DMS53 (cell line): ENCODE measurements at regions not wholly inside any gene's neighbourhood (a gene's known extent, or its start where the extent isn't known, plus 50 kb on each side); places are given as distances from the start of the nearest gene placed in this dataset.
"Not testable (repeated sequence)": the region's sequence is repeated elsewhere in the genome, so short reads cannot be mapped to it uniquely, and the experiment has no call there.

Experiments used
- DNase-seq: peaks from one replicate; lab custom pipeline; 2025; lab: John Stamatoyannopoulos, UW

DNA sequence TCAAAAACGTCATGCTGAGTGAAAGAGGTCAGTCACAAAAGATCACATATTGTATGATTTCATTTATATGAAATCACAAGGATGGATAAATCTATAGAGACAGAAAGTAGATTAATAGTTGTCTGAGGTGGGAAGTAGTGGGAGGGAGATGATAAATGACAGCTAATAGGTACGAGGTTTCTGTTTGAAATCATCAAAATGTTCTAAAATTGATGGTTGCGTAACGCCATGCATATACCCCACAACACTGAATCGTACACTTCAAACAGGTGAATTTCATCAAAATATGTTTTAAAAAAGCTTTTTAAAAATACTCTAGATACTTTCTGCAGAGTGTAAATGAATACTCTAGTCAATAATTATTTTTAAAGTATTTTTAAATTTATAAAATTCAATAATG lies 303.0 kb upstream of the STAC start:
- no peak for DNase-seq

GRCh38 chr3:36082958-36083357 lies 297.3 kb upstream of the STAC start:
- not testable (repeated sequence) for DNase-seq

DNA sequence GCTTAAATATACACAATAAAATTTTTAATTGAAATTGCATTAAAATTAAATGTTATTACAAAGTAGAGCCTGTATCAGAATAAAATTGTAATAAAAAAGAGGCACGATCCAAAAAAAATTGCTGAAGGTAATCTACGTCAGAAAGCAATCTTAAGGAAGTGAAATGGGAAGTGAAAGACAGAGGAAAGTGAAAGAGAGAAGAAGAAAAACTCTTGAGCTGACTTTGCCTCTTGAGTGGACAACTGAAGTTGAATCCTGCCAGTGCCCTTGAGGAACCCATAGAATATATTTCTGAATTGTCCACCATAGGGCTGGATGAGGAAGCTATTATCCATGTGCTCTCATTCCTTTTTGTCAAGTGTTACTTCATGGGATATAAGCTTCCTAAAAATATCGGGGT lies 285.1 kb upstream of the STAC start:
- DNase-seq, result no peak

DNA sequence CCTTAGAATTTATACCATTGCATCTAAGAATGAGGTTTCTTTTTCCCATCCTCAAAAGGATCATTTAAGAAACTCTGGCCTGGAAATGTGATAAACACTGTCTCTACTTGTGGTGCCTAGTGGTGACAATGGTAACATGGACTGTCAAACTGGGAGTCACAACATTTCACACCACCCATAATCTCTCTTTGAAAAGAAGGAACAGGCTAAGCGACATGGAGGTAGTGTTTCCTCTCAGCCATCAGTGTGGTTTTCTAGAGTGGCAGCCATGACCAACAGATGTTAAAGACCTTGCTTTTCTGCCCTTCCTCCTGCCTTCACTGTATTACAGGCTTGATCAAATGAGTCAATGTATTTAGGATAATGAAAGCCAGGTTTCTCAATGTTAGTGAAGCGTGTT lies 283.1 kb upstream of the STAC start:
- no peak for DNase-seq

DNA sequence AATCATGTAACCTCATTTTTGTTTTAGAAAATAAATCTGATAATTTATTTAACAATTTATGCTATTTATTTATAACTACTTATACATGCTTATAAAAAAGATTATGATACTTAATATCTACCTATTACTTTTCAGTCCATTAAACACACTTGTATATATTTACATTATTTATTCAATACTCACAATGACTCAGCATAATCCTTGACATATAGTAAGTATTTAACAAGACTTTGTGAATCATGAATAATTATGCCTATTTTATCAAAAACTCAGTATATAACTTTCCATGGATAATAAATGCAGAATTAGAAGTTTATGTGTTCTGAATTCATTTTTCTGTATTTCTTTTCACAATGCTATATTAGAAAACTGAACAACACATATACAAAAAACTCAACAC lies 266.0 kb upstream of the STAC start:
- no peak for DNase-seq

- DNase-seq, result peak; percentile 62
These were observed 256.0 kb upstream of the STAC start for GRCh38 chr3:36124118-36124796.

DNA sequence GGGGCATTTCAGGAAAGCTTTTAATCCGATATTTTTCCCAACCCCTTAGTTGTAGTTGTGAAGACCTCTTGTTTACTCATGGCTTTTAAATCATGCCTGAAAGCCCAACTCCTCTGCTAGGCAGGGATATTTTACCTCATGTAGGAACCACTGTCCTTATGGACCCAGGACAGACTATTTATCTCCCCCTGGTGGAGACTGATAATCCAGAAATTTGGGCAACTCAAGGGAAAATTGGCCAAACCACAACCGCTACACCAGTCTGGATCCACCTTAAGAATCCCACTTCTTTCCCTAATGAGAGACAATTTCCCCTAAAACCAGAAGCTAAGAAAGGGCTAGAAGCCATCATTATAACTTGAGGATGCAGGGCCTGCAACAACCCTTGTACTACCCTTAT lies 248.1 kb upstream of the STAC start:
- DNase-seq, result peak; percentile 0

DNA sequence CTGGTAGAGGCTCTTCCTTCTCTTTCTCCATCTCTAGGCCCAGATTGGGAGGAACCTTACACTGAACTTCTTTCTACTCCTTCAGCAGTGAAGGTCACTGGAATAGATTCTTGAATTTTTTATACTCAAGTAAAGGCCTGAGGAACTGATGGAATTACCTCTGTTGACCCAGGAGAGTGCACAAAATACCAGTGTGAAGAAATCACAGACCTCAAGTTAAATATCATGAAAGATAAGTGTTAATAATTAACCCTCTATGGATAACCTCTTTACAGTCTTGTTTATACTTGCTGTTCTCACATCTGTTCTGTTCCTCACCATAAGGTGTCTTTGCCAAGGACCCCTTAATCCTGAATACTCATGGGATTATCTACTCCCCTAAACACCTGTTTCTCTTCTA lies 244.4 kb upstream of the STAC start:
- peak; percentile 2 for DNase-seq

GRCh38 chr3:36142746-36143145 lies 237.6 kb upstream of the STAC start:
- DNase-seq, result no peak

- DNase-seq, result peak; percentile 1
These were observed 233.9 kb upstream of the STAC start for GRCh38 chr3:36146404-36146803.

DNA sequence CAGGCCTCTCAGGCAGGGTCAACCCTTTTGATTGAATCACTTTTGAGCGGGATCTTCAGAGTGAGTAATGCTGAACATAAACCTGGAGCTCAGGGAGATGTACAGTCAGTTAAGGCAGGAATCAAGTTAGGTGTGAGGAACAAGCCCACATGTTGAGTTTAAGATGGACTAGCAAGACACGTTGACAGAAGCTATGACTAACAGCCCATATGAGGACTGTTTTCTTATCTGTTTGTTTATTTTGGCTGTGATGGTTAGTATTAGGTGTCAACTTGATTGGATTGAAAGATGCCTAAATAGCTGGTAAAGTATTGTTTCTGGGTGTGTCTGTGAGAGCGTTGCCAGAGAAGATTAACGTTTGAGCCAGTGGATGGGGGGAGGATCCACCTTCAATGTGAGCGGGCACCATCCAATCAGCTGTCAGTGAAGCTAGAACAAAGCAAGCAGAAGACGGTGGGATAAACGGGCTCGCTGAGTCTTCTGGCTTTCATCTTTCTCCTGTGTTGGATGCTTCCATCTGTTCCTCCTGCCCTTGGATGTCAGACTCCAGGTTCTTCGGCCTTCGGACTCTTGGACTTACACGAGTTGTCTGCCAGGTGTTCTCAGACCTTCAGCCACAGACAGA lies 232.3 kb upstream of the STAC start:
- peak; percentile 23 for DNase-seq

DNA sequence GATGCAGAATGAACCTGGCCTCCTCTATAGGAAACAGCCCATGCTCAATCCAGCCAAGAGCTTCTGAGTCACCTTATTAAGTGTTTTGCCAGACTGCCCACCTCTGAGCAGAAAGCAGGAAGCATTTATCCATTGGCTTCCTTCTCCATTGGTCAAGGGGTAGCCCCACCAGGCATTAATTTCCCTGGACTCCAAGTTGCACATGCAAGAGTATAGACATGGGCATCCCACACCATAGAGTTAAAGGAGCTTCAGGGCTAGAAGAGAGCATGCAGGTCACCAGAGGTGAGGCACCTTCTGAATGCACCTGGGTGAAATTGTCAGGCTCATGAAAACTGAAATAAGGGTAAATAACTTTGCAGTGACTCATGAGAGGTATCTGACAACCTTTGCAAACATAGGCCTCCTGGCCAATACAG lies 230.8 kb upstream of the STAC start:
- DNase-seq, result peak; percentile 68

DNA sequence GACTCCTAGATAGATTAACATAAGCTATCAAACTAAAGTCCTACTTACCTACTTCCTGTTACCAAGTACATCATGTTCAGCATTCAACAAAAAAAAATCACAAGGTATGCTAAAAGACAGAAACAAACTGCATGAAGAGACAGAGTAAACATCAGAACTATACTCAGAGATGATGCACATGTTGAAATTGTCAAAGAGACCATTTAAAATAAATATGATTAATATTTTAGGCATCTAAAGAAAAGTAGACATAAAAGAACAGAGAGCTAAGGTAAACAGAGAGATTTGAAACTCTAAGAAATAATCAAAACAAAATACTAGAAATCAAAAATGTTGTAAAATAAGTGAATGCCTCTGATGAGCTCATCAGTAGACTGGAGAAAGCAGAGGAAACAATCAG lies 224.8 kb upstream of the STAC start:
- peak; percentile 9 for DNase-seq

GRCh38 chr3:36164400-36164799 lies 215.9 kb upstream of the STAC start:
- no peak for DNase-seq

GRCh38 chr3:36165509-36166290 lies 214.6 kb upstream of the STAC start:
- DNase-seq, result no peak

GRCh38 chr3:36166477-36166876 lies 213.8 kb upstream of the STAC start:
- no peak for DNase-seq

- no peak for DNase-seq
These were observed 207.6 kb upstream of the STAC start for GRCh38 chr3:36172699-36173098.

- DNase-seq, result peak; percentile 80
These were observed 205.0 kb upstream of the STAC start for GRCh38 chr3:36175113-36175812.

DNA sequence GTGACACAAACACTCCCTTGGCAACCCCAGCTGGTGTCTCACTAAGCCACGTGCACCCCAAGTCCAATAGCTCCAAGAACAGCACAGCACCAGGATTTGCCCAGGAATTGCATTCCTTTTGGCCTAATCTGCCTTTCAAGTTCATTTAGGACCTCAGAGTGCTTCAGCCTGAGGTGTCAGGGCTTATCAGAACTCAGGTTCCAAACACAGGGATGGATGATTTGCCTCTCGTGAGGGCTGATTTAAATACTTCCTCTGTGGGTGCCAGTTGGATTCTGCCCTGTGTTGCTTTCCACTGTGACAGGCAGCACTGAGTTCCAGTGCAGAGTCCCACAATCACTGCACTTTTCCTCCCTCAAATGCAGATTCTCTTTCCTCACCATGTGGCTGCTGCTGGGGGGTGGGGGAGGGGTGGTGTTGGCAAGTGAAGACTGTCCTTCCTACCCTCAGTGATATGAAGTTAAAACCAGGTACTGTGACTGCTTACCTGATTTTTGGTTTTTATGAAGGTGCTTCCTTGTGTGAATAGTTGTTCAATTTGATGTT lies 204.3 kb upstream of the STAC start:
- peak; percentile 47 for DNase-seq

DNA sequence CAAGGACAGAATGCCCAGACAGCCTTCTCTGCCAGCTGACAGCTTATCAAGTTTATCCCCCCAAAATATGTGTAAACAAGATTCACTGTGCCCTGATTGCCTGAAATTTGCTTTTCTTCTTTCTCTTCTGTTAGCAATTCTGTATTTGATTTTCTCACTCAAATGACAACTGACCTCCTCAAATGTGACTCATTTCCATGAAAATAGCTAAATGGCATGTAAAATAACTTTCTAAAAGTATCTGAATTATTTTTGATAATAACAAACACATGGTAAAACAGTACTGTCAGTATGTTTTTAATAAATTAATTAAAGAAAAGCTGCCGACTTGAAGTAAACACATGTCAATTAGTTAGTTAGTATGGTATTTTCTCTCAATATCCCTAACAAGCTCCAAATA lies 202.3 kb upstream of the STAC start:
- no peak for DNase-seq

DNA sequence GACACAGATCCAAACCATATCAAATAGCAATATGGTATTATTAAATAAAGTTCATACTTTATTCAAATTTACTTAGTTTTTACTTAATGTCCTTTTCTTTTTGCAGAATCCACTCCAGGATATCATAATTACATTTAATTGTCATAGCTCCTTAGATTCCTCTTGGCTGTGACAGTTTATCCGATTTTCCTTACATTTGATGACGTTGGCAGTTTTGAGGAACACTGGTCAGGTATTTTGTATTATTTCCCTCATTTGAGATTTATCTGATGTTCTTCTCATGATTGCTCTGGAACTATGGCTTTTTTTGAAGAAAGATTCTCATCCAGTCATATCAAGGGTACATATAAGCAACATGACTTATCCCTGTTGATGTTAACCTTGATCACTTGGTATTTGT lies 198.3 kb upstream of the STAC start:
- no peak for DNase-seq

DNA sequence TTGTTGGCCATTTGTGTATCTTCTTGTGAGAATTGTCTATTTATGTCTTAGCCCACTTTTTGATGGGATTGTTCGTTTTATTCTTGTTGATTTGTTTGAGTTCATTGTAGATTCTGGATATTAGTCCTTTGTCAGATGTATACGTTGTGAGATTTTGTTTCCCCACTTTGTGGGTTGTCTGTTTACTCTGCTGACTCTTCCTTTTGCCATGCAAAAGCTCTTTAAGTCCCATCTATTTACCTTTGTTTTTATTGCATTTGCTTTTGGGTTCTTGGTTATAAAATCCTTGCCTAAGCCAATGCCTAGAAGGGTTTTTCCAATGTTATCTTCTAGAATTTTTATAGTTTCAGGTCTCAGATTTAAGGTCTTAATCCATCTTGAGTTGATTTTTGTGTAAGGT lies 193.1 kb upstream of the STAC start:
- not testable (repeated sequence) for DNase-seq
